Posterior vena cava (tissue), 2 donors: ENCODE measurements at regions not wholly inside any gene's neighbourhood (a gene's known extent, or its start where the extent isn't known, plus 50 kb on each side); places are given as distances from the start of the nearest gene placed in this dataset.

Source experiments
- DNase-seq: peaks from one replicate; pipeline ENCODE4 v3.0.0-alpha.2; 2020; ENCODE audit warnings: low spot score
- intact Hi-C, 2 donors: fragments of 100-400 bp; cut with DNase I; formaldehyde crosslinking; loops; one replicate each; pipeline versions ENCODE4 v1.14.1 to v1.14.2; 2022 to 2023
- donor health status: DM: yes; HTN: yes; CAD: no.
- donor health status: DM: yes; HTN: yes; CAD: no.

- DNase-seq: no peak
- intact Hi-C loops: no loop called here
These were observed 50.2 kb upstream of the MME start for GRCh38 chr3:155029941-155030340.

DNA sequence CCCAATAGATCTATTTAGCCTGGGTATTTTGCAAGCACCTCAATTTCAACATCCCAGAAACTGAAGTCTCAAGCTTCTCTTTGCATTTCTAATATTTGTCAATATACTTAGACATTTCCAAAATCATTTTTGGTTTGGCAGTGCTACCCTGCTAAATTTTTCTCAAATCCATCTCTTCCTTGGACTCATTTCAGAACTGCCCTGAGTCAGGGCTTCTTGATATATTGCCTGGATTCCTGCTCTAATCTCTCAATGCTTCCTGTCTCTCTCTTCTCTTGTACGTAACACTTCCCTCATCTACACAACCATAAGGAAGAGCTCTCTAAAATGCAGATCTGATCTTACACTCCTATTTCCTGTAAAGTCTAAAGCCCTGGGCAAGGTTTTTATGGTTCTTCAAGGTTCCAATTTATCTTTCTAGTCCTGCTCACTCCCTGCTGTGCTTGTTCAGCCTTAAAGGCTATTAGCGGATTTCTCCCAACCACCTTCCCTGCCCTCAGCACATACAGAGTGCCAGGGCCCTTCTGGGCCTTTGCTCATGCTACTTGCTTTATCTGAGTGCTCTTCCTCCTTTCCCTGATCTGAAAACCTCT lies 53.0 kb upstream of the MME start:
- intact Hi-C loops: no loop called here
- no peak for DNase-seq

GRCh38 chr3:155024006-155024638 lies 56.0 kb upstream of the MME start:
- no peak for DNase-seq
- intact Hi-C loops: loop anchor here in 1 of 2 donors (5.0 kb wide), 1 partner anchor 1662 kb away; no protein-coding TSS in a partner anchor

DNA sequence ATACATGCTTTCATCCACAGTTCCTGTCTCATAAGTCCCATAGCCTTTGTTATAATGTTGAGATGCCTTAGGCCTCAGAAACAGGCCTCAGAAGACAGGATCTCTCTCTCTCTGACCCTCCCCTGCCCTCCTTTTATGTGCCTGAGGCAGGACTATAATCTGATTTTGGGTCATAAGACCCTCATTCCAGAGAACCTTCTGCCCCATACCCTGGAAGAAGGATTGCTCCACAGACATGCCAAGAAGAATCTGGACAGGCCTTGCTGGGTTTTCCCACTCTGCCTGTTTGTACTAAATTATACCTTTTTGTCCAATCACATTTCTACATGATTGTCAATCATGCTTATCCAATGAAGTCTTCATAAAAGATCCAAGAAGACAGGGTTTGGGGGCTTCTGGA lies 57.2 kb upstream of the MME start:
- DNase-seq: no peak
- intact Hi-C loops: loop anchor here in 1 of 2 donors (5.0 kb wide), 1 partner anchor 1661 kb away; no protein-coding TSS in a partner anchor

DNA sequence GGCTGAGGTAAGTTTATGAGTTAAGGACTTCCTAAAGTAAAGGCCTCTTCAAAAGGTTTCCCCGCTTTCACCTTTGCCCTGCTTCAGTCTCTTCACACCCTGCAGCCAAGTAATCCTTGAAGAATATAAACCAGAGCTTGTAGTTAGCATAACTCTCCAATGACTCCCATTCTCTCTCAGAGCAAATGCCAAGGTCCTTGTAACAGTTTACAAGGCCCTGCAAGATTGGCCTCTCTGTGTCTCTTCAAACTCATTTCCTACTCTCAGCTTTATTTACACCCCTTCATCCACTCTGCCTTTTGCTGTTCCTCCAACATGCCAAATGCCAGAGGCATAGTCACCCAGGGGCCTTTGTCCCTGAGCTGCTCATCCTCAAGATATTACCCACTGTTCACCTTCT lies 60.5 kb upstream of the MME start:
- intact Hi-C loops: no loop called here
- DNase-seq: no peak

- intact Hi-C loops: no loop called here
These were observed 61.3 kb upstream of the MME start for GRCh38 chr3:155018621-155019330.

GRCh38 chr3:155015776-155016436 lies 64.2 kb upstream of the MME start:
- DNase-seq: no peak
- intact Hi-C loops: no loop called here

More at GRCh38 chr3:155018621-155019330, 61.3 kb upstream of the MME start:
- no peak for DNase-seq

DNA sequence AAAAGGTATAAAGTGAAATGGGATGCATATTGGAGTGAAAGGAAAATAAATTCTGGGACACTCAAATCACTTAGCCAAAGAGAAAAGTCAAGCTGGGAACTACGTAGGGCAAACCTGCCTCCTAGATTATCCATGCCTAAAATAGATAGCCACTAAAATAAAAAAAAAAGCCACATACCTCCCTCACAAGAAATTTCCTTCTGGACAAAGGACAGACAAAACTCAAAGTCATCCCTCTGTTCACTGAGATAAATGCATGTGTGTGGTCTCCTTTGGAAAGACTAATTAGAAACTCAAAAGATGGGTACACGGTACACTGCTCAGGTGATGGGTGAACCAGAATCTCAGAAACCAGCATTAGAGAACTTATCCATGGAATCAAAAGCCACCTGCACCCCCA lies 65.2 kb upstream of the MME start:
- intact Hi-C loops: no loop called here
- no peak for DNase-seq

GRCh38 chr3:155013427-155013826 lies 66.7 kb upstream of the MME start:
- intact Hi-C loops: no loop called here
- DNase-seq: no peak

DNA sequence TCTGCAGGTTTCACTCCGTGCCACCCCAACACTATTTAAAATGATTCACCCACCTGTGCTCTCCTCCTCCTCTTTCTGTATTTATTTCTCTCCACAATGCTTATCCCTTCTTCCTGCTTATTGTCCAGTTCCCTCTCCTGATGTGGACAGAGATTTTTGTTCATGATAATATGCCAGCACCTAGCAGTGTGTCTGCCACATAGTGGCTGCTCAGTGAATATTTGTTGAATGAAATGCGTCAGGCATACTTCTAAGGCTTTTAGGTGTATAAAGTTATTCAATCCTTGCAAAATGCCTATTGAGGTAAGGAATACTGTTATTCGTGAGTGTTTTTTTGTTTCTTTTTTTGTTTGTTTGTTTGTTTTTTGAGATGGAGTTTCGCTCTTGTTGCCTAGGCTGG lies 67.5 kb upstream of the MME start:
- intact Hi-C loops: no loop called here
- DNase-seq: no peak

DNA sequence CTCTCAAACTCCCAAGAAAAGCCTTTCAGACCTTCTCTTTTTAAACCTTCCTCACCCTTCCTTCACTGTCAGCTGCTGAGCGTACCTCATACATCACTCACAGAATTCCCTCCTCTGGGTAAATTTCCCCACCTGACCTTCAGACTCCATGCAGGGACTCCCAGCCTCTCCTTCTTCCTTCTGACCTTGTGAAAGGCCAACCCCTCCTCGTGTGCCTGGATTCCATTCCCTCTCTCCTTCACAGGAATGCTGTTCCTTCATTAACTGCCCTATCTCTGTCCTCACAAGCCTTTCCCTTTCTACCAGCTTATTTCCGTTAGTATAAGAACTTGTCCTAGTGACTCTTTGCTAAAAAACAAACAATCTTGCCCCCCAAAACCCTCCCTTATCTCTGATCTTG lies 69.7 kb upstream of the MME start:
- no peak for DNase-seq
- intact Hi-C loops: no loop called here

GRCh38 chr3:155009217-155009616 lies 70.9 kb upstream of the MME start:
- intact Hi-C loops: no loop called here
- no peak for DNase-seq

DNA sequence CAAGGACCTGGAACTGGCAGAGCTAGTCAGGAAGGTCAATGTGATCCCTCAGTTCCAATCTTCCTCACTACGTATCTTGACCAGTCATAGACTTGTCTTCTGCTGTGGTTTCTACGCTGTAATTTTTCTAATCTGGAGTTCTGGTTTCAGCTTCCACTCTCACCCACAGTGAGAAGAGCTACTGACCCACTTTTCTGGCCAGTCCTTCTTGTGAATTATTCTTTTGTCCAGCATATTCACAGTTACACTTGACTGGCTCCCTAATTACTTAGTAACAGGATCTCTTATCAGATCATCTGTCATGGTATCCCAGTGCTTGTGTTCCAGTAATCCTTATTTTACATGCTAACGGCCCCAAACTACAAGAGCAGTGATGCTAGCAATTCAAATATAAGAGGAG lies 72.4 kb upstream of the MME start:
- DNase-seq: no peak
- intact Hi-C loops: no loop called here

GRCh38 chr3:155001289-155002010 lies 78.7 kb upstream of the MME start:
- no peak for DNase-seq
- intact Hi-C loops: no loop called here

DNA sequence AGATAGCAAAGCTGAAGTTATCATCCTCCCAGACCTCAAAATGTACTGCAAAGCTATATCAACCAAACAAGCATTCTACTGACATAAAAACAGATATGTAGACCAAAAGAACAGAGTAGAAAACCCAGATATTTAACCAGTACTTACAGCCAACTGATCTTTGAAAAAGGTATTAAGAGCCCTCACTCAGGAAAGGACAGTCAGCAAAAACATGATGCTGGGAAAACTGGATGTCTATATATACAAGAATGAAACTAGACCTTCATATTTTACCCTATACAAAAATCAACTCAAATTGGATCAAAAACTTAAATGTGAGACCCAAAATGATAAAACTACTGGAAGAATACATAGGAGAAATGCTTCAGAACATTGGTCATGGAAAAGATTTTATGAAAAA lies 87.5 kb upstream of the MME start:
- DNase-seq: no peak
- intact Hi-C loops: no loop called here

DNA sequence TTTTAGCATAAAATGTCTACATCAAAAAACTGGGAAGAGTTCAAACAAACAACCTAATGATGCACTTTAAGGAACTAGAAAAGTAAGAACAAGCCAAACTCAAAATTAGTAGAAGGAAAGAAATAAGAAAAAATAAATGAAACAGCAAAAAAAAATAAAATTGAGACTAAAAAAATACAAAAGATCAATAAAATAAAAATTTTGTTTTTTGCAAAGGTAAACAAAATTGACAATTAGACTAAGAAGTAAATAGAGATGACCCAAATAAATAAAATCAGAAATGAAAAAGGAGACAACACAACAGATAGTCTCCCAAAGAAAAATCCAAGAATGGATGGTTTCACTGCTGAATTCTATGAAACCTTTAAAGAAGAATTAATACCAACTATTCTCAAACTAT lies 89.6 kb upstream of the MME start:
- intact Hi-C loops: no loop called here
- DNase-seq: no peak

DNA sequence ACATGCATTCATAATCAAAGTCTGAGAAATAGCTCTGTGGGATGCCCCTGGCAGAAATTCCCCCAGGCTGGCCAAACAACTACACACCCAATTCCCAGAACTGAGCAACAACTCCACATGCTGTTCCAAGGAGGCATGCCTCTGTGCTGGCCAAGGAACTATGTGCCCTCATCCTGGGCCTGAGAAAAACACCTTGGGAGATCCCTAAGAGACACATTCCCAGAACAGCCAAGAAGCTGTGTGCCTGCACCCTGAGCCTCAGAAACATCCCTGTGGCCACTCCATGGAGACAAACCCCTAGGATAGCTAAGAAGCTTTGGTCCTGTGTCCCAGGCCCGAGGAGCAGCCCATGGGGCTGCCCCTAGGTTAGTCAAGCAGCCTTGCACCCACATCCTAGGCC lies 92.3 kb upstream of the MME start:
- intact Hi-C loops: no loop called here
- no peak for DNase-seq

GRCh38 chr3:154981664-154982063 lies 98.5 kb upstream of the MME start:
- intact Hi-C loops: no loop called here
- no peak for DNase-seq

DNA sequence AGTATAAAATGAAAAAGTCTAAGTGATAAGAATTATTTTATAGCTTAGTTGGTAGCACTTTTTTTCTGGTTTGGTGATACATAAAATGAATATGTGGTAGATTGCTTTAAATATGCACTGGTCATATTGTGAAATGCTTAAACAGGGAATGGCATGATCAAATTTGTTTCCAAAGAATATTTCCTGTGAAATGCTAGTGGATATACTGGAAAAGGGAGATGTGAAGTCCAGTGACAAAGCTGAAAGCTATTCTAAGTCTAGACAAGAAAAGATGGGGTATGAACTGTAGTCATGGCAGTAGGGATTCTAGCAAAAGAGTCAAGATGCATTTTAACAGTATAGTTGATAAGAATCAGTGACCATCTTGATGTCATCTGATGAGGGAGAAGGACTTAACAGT lies 98.9 kb upstream of the MME start:
- intact Hi-C loops: no loop called here

DNA sequence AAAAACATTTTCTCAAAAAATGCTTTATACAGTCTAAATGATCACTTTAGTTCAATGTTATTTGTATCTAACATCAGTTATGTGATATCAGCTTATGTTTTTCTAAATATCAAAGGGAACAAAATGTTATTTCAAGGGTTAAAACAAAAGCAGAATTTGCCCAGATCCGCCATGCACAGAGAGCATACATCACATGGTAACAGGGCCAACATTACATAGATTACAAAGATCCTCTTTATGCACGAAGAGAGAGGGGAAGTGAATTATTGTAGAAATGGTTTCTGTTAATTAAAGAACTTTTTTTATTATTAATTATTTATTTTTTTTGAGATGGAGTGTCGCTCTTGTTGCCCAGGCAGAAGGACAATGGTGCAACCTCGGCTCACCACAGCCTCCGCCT lies 100.8 kb upstream of the MME start:
- intact Hi-C loops: no loop called here

More for the DNA sequence above, 98.9 kb upstream of the MME start:
- no peak for DNase-seq

More for the DNA sequence above, 100.8 kb upstream of the MME start:
- DNase-seq: no peak
